ENCODE measurements at regions not wholly inside any gene's neighbourhood (a gene's known extent, or its start where the extent isn't known, plus 50 kb on each side); places are given as distances from the start of the nearest gene placed in this dataset.

GRCh38 chr1:223482766-223483165 lies 89.6 kb downstream of the CCDC185 start:
- TF ChIP-seq REST (IDR thresholded peaks at IDR 0.05; ENCODE audit: low read depth) = no peak
- no peak for TF ChIP-seq CTCF (IDR thresholded peaks at IDR 0.05 in 2 of 3, conservative IDR thresholded peaks at IDR 0.05 in 1 of 3; ENCODE audit: borderline replicate concordance in 1 of 3, insufficient read depth in 1 of 3, low read depth in 2 of 3, low read length in 2 of 3)
- no peak for TF ChIP-seq ATF3 (IDR thresholded peaks at IDR 0.05)
- TF ChIP-seq POLR2AphosphoS5 (IDR thresholded peaks at IDR 0.05; ENCODE audit: low read depth, low read length) = no peak
- no peak for TF ChIP-seq EZH2 (IDR thresholded peaks at IDR 0.05)
- TF ChIP-seq RAD21 (IDR thresholded peaks at IDR 0.05; ENCODE audit: low read depth) = no peak
- no peak for TF ChIP-seq TCF7L2 (IDR thresholded peaks at IDR 0.05; ENCODE audit: borderline replicate concordance, extremely low read depth, insufficient read depth, insufficient read length)
- no peak for TF ChIP-seq JUND (IDR thresholded peaks at IDR 0.05)
- TF ChIP-seq CEBPB (IDR thresholded peaks at IDR 0.05; ENCODE audit: low read depth) = no peak
- TF ChIP-seq EZH2phosphoT487 (IDR thresholded peaks at IDR 0.05; ENCODE audit: borderline replicate concordance) = no peak
- no peak for TF ChIP-seq MAX (IDR thresholded peaks at IDR 0.05)
